HG02943 (cell line): ENCODE measurements at regions not wholly inside any gene's neighbourhood (a gene's known extent, or its start where the extent isn't known, plus 50 kb on each side); places are given as distances from the start of the nearest gene placed in this dataset.
"Not testable (repeated sequence)": the region's sequence is repeated elsewhere in the genome, so short reads cannot be mapped to it uniquely, and the experiment has no call there.

Source experiments
- ATAC-seq: cut with Tn5 transposase; IDR thresholded peaks from one replicate; pipeline ENCODE4 v1.9.1; 2021; ENCODE audit warnings: mild to moderate bottlenecking, low read depth, moderate library complexity; ENCODE audit not compliant: unreplicated experiment

GRCh38 chr20:53891306-53891894 is 179.0 kb downstream of the BCAS1 start:
- ATAC-seq = no peak

GRCh38 chr20:53890443-53891305 is 179.7 kb downstream of the BCAS1 start:
- no peak for ATAC-seq

- no peak for ATAC-seq
These were observed 180.8 kb downstream of the BCAS1 start for GRCh38 chr20:53889411-53890148.

- ATAC-seq = no peak
These were observed 181.4 kb downstream of the BCAS1 start for GRCh38 chr20:53888951-53889350.

- no peak for ATAC-seq
These were observed 181.9 kb downstream of the BCAS1 start for GRCh38 chr20:53888510-53888909.

GRCh38 chr20:53887973-53888372 is 182.4 kb downstream of the BCAS1 start:
- no peak for ATAC-seq

- no peak for ATAC-seq
These were observed 185.4 kb downstream of the BCAS1 start for GRCh38 chr20:53884859-53885541.

- no peak for ATAC-seq
These were observed 187.1 kb downstream of the BCAS1 start for GRCh38 chr20:53883098-53883911.

- ATAC-seq = not testable (repeated sequence)
These were observed 187.9 kb downstream of the BCAS1 start for GRCh38 chr20:53882438-53882986.

- ATAC-seq = no peak
These were observed 189.0 kb downstream of the BCAS1 start for GRCh38 chr20:53881362-53881761.

GRCh38 chr20:53880108-53880641 is 190.2 kb downstream of the BCAS1 start:
- ATAC-seq = no peak

- ATAC-seq = no peak
These were observed 191.2 kb downstream of the BCAS1 start for GRCh38 chr20:53879048-53879684.

- no peak for ATAC-seq
These were observed 191.9 kb downstream of the BCAS1 start for GRCh38 chr20:53878262-53879047.

- no peak for ATAC-seq
These were observed 193.4 kb downstream of the BCAS1 start for GRCh38 chr20:53876956-53877355.

- ATAC-seq = no peak
These were observed 193.9 kb downstream of the BCAS1 start for GRCh38 chr20:53876470-53876869.

GRCh38 chr20:53875452-53875851 is 194.9 kb downstream of the BCAS1 start:
- no peak for ATAC-seq

GRCh38 chr20:53874706-53875105 is 195.7 kb downstream of the BCAS1 start:
- ATAC-seq = no peak

GRCh38 chr20:53874104-53874503 is 196.3 kb downstream of the BCAS1 start:
- no peak for ATAC-seq
